Thyroid gland (tissue), 4 donors: ENCODE measurements at regions not wholly inside any gene's neighbourhood (a gene's known extent, or its start where the extent isn't known, plus 50 kb on each side); places are given as distances from the start of the nearest gene placed in this dataset.

Source experiments
- POLR2A ChIP-seq, 2 donors: fragments of 450-650 bp; IDR thresholded peaks; one replicate each; pipeline ENCODE4 v1.6.1; 2017; ENCODE audit warnings: antibody characterized with exemption in 2 of 2, mild to moderate bottlenecking in 2 of 2, moderate library complexity in 1 of 2
- TF ChIP-seq, protein P1 (sequence below), 6 experiments: fragments of 200-600 bp in 3 of 6; fragments of 450-650 bp in 3 of 6; sonication (generic) in 3 of 6; IDR thresholded peaks; one replicate each; pipeline ENCODE4 v1.5.1; 2016 to 2019; ENCODE audit warnings: antibody characterized with exemption in 6 of 6, mild to moderate bottlenecking in 2 of 6, inconsistent platforms in 1 of 6, moderate library complexity in 1 of 6

- no peak for TF ChIP-seq POLR2A (IDR thresholded peaks at IDR 0.05)
- TF ChIP-seq, protein P1, sequence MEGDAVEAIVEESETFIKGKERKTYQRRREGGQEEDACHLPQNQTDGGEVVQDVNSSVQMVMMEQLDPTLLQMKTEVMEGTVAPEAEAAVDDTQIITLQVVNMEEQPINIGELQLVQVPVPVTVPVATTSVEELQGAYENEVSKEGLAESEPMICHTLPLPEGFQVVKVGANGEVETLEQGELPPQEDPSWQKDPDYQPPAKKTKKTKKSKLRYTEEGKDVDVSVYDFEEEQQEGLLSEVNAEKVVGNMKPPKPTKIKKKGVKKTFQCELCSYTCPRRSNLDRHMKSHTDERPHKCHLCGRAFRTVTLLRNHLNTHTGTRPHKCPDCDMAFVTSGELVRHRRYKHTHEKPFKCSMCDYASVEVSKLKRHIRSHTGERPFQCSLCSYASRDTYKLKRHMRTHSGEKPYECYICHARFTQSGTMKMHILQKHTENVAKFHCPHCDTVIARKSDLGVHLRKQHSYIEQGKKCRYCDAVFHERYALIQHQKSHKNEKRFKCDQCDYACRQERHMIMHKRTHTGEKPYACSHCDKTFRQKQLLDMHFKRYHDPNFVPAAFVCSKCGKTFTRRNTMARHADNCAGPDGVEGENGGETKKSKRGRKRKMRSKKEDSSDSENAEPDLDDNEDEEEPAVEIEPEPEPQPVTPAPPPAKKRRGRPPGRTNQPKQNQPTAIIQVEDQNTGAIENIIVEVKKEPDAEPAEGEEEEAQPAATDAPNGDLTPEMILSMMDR (IDR thresholded peaks at IDR 0.05): no peak
These were observed 639.8 kb upstream of the FZD8 start for GRCh38 chr10:36281831-36282331.
